Stimulated activated CD8-positive, alpha-beta memory T cell treated with anti-CD3 and anti-CD28 coated beads, Interleukin-4, amount 100 ng/mL, for 24 hours (primary cell): ENCODE measurements at regions not wholly inside any gene's neighbourhood (a gene's known extent, or its start where the extent isn't known, plus 50 kb on each side); places are given as distances from the start of the nearest gene placed in this dataset.
"Not testable (repeated sequence)": the region's sequence is repeated elsewhere in the genome, so short reads cannot be mapped to it uniquely, and the experiment has no call there.

Experiments
- DNase-seq: peaks from one replicate; pipeline ENCODE4 v3.0.0-alpha.2; 2020; ENCODE audit warnings: low read depth

- DNase-seq, result peak; percentile 21
These were observed 52.2 kb upstream of the MKI67 start for GRCh38 chr10:128178302-128178958.

GRCh38 chr10:128180843-128181242 lies 54.6 kb upstream of the MKI67 start:
- no peak for DNase-seq

- DNase-seq, result no peak
These were observed 59.4 kb upstream of the MKI67 start for GRCh38 chr10:128185627-128186026.

- peak; percentile 14 for DNase-seq
These were observed 61.0 kb upstream of the MKI67 start for GRCh38 chr10:128186959-128187787.

- DNase-seq, result no peak
These were observed 61.6 kb upstream of the MKI67 start for GRCh38 chr10:128187788-128188185.

- DNase-seq, result no peak
These were observed 63.0 kb upstream of the MKI67 start for GRCh38 chr10:128189176-128189575.

GRCh38 chr10:128191847-128192246 lies 65.6 kb upstream of the MKI67 start:
- no peak for DNase-seq

- not testable (repeated sequence) for DNase-seq
These were observed 75.6 kb upstream of the MKI67 start for GRCh38 chr10:128201826-128202225.

- no peak for DNase-seq
These were observed 76.8 kb upstream of the MKI67 start for GRCh38 chr10:128203028-128203427.

- DNase-seq, result not testable (repeated sequence)
These were observed 79.4 kb upstream of the MKI67 start for GRCh38 chr10:128205591-128205990.

GRCh38 chr10:128206676-128207075 lies 80.5 kb upstream of the MKI67 start:
- no peak for DNase-seq

- DNase-seq, result no peak
These were observed 83.6 kb upstream of the MKI67 start for GRCh38 chr10:128209862-128210214.

GRCh38 chr10:128210215-128211063 lies 84.2 kb upstream of the MKI67 start:
- peak; percentile 62 for DNase-seq

GRCh38 chr10:128211064-128211504 lies 84.9 kb upstream of the MKI67 start:
- DNase-seq, result no peak

- peak; percentile 76 for DNase-seq
These were observed 85.9 kb upstream of the MKI67 start for GRCh38 chr10:128211953-128212727.

- no peak for DNase-seq
These were observed 86.9 kb upstream of the MKI67 start for GRCh38 chr10:128213156-128213555.

GRCh38 chr10:128215733-128216132 lies 89.5 kb upstream of the MKI67 start:
- DNase-seq, result no peak

- no peak for DNase-seq
These were observed 90.9 kb upstream of the MKI67 start for GRCh38 chr10:128217136-128217535.

- no peak for DNase-seq
These were observed 91.9 kb upstream of the MKI67 start for GRCh38 chr10:128218161-128218560.

GRCh38 chr10:128219295-128219694 lies 93.1 kb upstream of the MKI67 start:
- DNase-seq, result no peak

- DNase-seq, result no peak
These were observed 93.8 kb upstream of the MKI67 start for GRCh38 chr10:128220021-128220420.

GRCh38 chr10:128221117-128221516 lies 94.9 kb upstream of the MKI67 start:
- no peak for DNase-seq
